Lower leg skin (tissue), 4 donors: ENCODE measurements at regions not wholly inside any gene's neighbourhood (a gene's known extent, or its start where the extent isn't known, plus 50 kb on each side); places are given as distances from the start of the nearest gene placed in this dataset.
A peak's percentile ranks its signal among the peaks of the same experiment; 100 is the strongest.

Experiments used
- DNase-seq, 2 donors: peaks; one replicate each; pipeline ENCODE4 v3.0.0-alpha.2; 2019; ENCODE audit warnings: low spot score in 2 of 2
- H3K4me3 ChIP-seq: fragments of 200-600 bp; sonication (generic); 2 replicates; pipeline ENCODE4 v1.5.1; 2017; ENCODE audit warnings: mild to moderate bottlenecking, low read depth; ENCODE audit not compliant: poor library complexity, severe bottlenecking
- POLR2A ChIP-seq, 2 donors: fragments of 450-650 bp; IDR thresholded peaks; one replicate each; pipeline ENCODE4 v1.6.1; 2016 to 2017; ENCODE audit warnings: antibody characterized with exemption in 2 of 2, mild to moderate bottlenecking in 1 of 2, moderate library complexity in 1 of 2
- WGBS, 2 donors: methylation state at CpG; one replicate each; pipeline ENCODE4 v1.1.5; 2018; 5-methylcytosine and 5-hydroxymethylcytosine counted together
- intact Hi-C: fragments of 100-400 bp; cut with DNase I; formaldehyde crosslinking; loops from one replicate; pipeline ENCODE4 v1.15.0; 2023; ENCODE audit warnings: low total_unique reads
- TF ChIP-seq, protein P1 (sequence below), 3 donors: fragments of 450-650 bp; IDR thresholded peaks; one replicate each; pipeline ENCODE4 v1.5.1; 2016; ENCODE audit warnings: antibody characterized with exemption in 3 of 3, mild to moderate bottlenecking in 3 of 3, moderate library complexity in 2 of 3

DNA sequence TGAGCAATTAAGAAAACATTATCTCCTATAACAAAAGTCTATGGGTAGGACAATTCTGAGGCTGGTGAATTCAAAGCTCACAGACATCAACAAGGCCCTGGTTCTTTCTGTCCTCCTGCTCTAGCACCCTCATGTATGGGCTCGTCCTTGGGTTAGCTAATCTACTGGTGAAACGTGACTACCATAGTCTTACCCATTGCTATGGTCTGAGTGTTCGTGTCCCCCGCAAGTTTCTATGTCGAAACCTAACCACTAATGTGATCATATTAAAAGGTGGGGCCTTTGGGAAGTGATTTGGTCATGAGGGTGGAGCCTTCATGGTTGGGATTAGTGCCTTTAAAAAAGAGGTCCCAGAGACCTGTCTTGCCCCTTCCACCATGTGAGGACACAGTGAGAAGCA lies 564.7 kb downstream of the TNS1 start:
- intact Hi-C loops: no loop called here
- TF ChIP-seq POLR2A (IDR thresholded peaks at IDR 0.05): no peak
- TF ChIP-seq, protein P1, sequence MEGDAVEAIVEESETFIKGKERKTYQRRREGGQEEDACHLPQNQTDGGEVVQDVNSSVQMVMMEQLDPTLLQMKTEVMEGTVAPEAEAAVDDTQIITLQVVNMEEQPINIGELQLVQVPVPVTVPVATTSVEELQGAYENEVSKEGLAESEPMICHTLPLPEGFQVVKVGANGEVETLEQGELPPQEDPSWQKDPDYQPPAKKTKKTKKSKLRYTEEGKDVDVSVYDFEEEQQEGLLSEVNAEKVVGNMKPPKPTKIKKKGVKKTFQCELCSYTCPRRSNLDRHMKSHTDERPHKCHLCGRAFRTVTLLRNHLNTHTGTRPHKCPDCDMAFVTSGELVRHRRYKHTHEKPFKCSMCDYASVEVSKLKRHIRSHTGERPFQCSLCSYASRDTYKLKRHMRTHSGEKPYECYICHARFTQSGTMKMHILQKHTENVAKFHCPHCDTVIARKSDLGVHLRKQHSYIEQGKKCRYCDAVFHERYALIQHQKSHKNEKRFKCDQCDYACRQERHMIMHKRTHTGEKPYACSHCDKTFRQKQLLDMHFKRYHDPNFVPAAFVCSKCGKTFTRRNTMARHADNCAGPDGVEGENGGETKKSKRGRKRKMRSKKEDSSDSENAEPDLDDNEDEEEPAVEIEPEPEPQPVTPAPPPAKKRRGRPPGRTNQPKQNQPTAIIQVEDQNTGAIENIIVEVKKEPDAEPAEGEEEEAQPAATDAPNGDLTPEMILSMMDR (IDR thresholded peaks at IDR 0.05): no peak
- WGBS, 2 donors: 89 to 97% methylated on average over 5 of the region's 5 CpGs
- DNase-seq: no peak
- no peak overlapping the region for H3K4me3 ChIP-seq

DNA sequence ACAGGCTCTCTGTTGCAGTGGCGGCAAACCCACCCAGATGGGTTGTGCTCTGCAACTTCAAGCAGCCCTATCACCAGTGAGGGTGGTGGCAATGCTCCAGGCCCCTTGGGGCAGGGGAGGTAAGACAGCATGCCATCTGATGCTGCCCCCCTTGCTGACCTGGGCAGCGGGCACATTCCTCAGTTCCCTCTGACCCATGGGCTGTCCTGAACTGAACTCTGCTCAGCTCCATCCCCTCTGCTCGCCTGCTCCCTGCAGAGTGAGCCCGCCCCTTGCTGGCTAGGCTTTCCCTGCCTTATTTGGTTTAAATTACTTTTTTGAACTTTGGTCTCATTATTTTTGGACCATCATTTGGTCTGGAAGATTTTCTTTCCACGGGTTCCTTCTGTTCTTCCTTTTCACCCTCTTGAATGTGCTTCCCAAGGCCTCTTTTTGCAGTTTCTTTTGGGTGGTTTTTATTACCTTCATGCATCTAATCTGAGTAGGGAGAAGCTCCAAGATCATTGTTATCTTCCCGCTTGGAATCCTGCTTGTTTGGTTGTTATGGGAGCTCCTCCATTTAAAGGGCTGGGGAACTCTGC lies 565.4 kb downstream of the TNS1 start:
- TF ChIP-seq, protein P1 (IDR thresholded peaks at IDR 0.05): no peak
- TF ChIP-seq POLR2A (IDR thresholded peaks at IDR 0.05): no peak
- no peak overlapping the region for H3K4me3 ChIP-seq
- DNase-seq: no peak
- intact Hi-C loops: no loop called here
- 43 to 63% methylated on average over 6 of the region's 6 CpGs for WGBS, 2 donors

- no peak for DNase-seq
- intact Hi-C loops: no loop called here
- 72 to 76% methylated on average over 5 of the region's 5 CpGs for WGBS, 2 donors
- TF ChIP-seq POLR2A (IDR thresholded peaks at IDR 0.05): no peak
- TF ChIP-seq, protein P1 (IDR thresholded peaks at IDR 0.05): no peak
- H3K4me3 ChIP-seq: no peak overlapping the region
These were observed 566.4 kb downstream of the TNS1 start for GRCh38 chr2:217436386-217436785.

- no peak overlapping the region for H3K4me3 ChIP-seq
- peak; percentile 86 to 93 for DNase-seq
- no peak for TF ChIP-seq POLR2A (IDR thresholded peaks at IDR 0.05)
- TF ChIP-seq, protein P1 (IDR thresholded peaks at IDR 0.05): no peak
- WGBS, 2 donors: 28 to 30% methylated on average over 8 of the region's 8 CpGs
- intact Hi-C loops: no loop called here
These were observed 568.4 kb downstream of the TNS1 start for GRCh38 chr2:217434180-217434975.

- H3K4me3 ChIP-seq: no peak overlapping the region
- no peak for TF ChIP-seq POLR2A (IDR thresholded peaks at IDR 0.05)
- TF ChIP-seq, protein P1 (IDR thresholded peaks at IDR 0.05): no peak
These were observed 569.3 kb downstream of the TNS1 start for GRCh38 chr2:217433522-217433921.

More at GRCh38 chr2:217433522-217433921, 569.3 kb downstream of the TNS1 start:
- 56 to 76% methylated on average over 6 of the region's 6 CpGs for WGBS, 2 donors
- DNase-seq: no peak
- intact Hi-C loops: no loop called here
